Lower lobe of right lung (tissue), 2 donors: ENCODE measurements at regions not wholly inside any gene's neighbourhood (a gene's known extent, or its start where the extent isn't known, plus 50 kb on each side); places are given as distances from the start of the nearest gene placed in this dataset.
"Not testable (repeated sequence)": the region's sequence is repeated elsewhere in the genome, so short reads cannot be mapped to it uniquely, and the experiment has no call there.

ENCODE experiments used
- ATAC-seq, 2 donors: fragments of 200-7000 bp; cut with Tn5 transposase; one replicate each; pipeline ENCODE4 v1.9.1; 2020 to 2022; ENCODE audit warnings: mild to moderate bottlenecking in 2 of 2, moderate library complexity in 2 of 2
- DNase-seq: peaks from one replicate; pipeline ENCODE4 v3.0.0-alpha.2; 2020
- H3K27ac ChIP-seq: fragments of 200-600 bp; one replicate; pipeline ENCODE4 v1.8.0; 2022
- H3K27me3 ChIP-seq: fragments of 200-600 bp; one replicate; pipeline ENCODE4 v1.8.0; 2022; ENCODE audit warnings: low read depth
- H3K36me3 ChIP-seq: fragments of 200-600 bp; one replicate; pipeline ENCODE4 v1.8.0; 2022; ENCODE audit warnings: mild to moderate bottlenecking
- H3K4me1 ChIP-seq: fragments of 200-600 bp; one replicate; pipeline ENCODE4 v1.8.0; 2022
- H3K4me3 ChIP-seq: fragments of 200-600 bp; one replicate; pipeline ENCODE4 v1.8.0; 2022; ENCODE audit warnings: mild to moderate bottlenecking
- H3K9me3 ChIP-seq: fragments of 200-600 bp; one replicate; pipeline ENCODE4 v1.8.0; 2022
- CTCF ChIP-seq: fragments of 200-600 bp; IDR thresholded peaks from one replicate; pipeline ENCODE4 v1.8.0; 2022; ENCODE audit warnings: antibody characterized with exemption, mild to moderate bottlenecking
- intact Hi-C: fragments of 100-400 bp; cut with DNase I; formaldehyde crosslinking; loops from one replicate; pipeline ENCODE4 v1.11.0; 2022
- donor health status: DM: no; HTN: yes; CAD: no; lungs with severe emphysema.

DNA sequence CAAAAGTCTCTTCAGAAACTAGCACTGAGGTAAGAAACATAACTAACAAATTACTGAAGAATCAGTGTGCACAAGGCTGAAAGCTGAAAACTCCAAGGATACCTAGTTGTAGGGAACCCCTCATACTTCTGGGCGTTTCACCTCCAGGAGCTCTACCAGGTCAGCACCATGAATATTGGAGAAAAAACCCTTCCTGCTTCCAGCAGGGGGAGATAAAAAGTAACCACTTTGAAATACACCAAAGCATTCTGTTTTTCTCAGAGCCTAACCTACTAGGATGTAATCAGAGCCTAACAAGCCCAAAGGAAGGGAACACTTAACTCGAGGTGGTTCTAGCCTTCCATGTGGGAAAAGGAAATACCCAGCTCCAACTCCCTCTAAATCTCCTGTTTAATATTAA, 175.8 kb upstream of the MME start:
- no peaks in the 10 kb centered on the region for H3K27me3 ChIP-seq
- H3K27ac ChIP-seq = no peak overlapping the region
- no peaks in the 10 kb centered on the region for H3K36me3 ChIP-seq
- intact Hi-C loops = no loop called here
- no peak overlapping the region for H3K4me3 ChIP-seq
- no peaks in the 10 kb centered on the region for H3K9me3 ChIP-seq
- peak; percentile 20 for TF ChIP-seq CTCF
- no peaks in the 10 kb centered on the region for H3K4me1 ChIP-seq
- peak; percentile 21 to 43 for ATAC-seq
- no peak for DNase-seq

GRCh38 chr3:154902495-154902894, 177.6 kb upstream of the MME start:
- H3K27ac ChIP-seq, H3K4me1 ChIP-seq, H3K27me3 ChIP-seq, ATAC-seq, H3K4me3 ChIP-seq, H3K36me3 ChIP-seq, DNase-seq, intact Hi-C loops, H3K9me3 ChIP-seq: not testable (repeated sequence)

- Histone ChIP-seq H3K27ac (no peak overlapping the region), H3K36me3 (no peaks in the 10 kb centered on the region), H3K4me3 (no peak overlapping the region), H3K4me1 (no peaks in the 10 kb centered on the region), H3K27me3 (no peaks in the 10 kb centered on the region), H3K9me3 (no peaks in the 10 kb centered on the region)
- no peak for ATAC-seq
- intact Hi-C loops = no loop called here
- no peak for DNase-seq
- no peak for TF ChIP-seq CTCF
Observed at GRCh38 chr3:154901278-154901677, 178.8 kb upstream of the MME start.

- Histone ChIP-seq H3K36me3 (no peaks in the 10 kb centered on the region), H3K9me3 (no peaks in the 10 kb centered on the region), H3K4me1 (no peaks in the 10 kb centered on the region), H3K27ac (no peak overlapping the region), H3K27me3 (no peaks in the 10 kb centered on the region), H3K4me3 (no peak overlapping the region)
- DNase-seq (no peak), ATAC-seq (no peak)
- TF ChIP-seq CTCF = no peak
- intact Hi-C loops = no loop called here
Observed at GRCh38 chr3:154900816-154901215, 179.3 kb upstream of the MME start.

DNA sequence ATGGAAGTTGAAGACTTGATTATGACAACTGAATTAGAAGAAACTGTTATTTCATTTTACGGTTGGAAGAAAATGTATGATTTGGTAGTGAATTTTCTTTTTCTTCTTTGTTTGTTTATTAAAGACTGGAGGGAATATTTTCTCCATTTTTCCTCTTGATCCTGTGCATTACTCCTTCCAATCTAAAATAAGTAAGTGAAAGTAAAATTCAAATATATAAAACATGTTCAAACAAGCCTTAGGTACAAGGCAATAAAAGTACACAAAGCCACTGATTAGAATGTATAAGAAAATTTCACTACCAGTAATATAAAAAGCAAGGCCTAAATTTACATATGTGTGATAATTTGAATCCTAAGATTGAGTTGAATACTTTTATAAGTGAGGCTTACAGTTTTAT, 181.2 kb upstream of the MME start:
- H3K4me1 ChIP-seq = no peaks in the 10 kb centered on the region
- no peaks in the 10 kb centered on the region for H3K27me3 ChIP-seq
- H3K27ac ChIP-seq = no peak overlapping the region
- intact Hi-C loops = no loop called here
- no peak for TF ChIP-seq CTCF
- ATAC-seq (no peak), DNase-seq (no peak)
- H3K4me3 ChIP-seq = no peak overlapping the region
- H3K36me3 ChIP-seq = no peaks in the 10 kb centered on the region
- no peaks in the 10 kb centered on the region for H3K9me3 ChIP-seq

GRCh38 chr3:154898443-154898842, 181.7 kb upstream of the MME start:
- Histone ChIP-seq H3K4me1 (no peaks in the 10 kb centered on the region), H3K27me3 (no peaks in the 10 kb centered on the region), H3K36me3 (no peaks in the 10 kb centered on the region), H3K4me3 (no peak overlapping the region), H3K27ac (no peak overlapping the region), H3K9me3 (no peaks in the 10 kb centered on the region)
- no peak for DNase-seq
- TF ChIP-seq CTCF = no peak
- ATAC-seq = no peak
- intact Hi-C loops = no loop called here
